GM12865 (cell line): ENCODE measurements at regions not wholly inside any gene's neighbourhood (a gene's known extent, or its start where the extent isn't known, plus 50 kb on each side); places are given as distances from the start of the nearest gene placed in this dataset.

Experiments
- DNase-seq: peaks from one replicate; pipeline ENCODE4 v3.0.0; 2010; ENCODE audit warnings: low read depth
- H3K4me3 ChIP-seq: 2 replicates; pipeline ENCODE4 v1.5.1; 2011; ENCODE audit warnings: mild to moderate bottlenecking, low read depth, low read length, control low read depth
- TF ChIP-seq, protein P1 (sequence below): IDR thresholded peaks from 2 replicates; pipeline ENCODE4 v1.5.1; 2011; ENCODE audit warnings: low read length, control low read depth, low read depth, inconsistent platforms; ENCODE audit not compliant: insufficient read depth; ENCODE audit errors: missing control alignments

DNA sequence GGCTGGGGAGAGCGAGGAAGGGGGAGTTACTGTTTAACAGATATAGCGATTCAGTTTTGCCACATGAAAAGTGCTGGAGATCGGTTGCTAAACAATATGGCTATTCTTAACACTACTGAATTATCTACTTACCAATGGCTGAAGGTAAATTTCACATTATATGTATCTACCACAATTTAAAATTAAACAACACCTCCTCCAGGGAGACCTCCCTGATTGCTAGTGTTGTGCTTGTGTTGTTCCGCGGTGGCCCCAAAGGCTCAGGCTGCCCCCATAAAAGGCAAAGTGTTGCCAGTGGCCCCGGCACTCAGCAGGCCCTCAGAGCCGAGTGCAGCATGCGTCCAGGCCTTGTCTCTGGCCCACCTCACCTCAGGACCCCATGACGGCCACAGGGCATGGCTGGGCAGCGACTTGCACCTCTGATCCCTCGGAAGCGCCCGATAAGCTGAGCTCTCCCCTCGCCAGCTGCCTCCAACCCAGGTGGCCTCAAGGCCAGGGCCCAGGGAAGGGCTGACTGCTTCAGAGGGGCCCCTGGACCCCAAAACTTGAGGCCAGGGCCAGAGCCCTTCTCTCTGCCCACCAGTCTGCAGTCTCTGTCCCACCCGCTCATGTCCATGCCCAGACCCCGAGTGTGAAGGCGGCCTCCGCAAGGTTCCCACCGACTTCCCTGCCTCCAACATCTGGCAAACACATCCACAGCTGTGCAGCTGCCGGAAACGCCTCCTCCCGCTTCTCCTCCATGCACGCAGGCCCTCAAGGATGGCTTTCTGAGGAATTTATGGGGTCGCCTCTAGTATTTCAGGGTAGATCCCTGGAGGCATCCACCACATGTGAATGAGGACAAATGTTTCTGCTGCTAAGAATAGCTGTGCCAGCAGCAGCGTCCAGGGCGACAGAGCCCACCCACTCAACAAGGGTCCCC is 60.0 kb downstream of the NCOR2 start:
- DNase-seq, result no peak
- TF ChIP-seq, protein P1, sequence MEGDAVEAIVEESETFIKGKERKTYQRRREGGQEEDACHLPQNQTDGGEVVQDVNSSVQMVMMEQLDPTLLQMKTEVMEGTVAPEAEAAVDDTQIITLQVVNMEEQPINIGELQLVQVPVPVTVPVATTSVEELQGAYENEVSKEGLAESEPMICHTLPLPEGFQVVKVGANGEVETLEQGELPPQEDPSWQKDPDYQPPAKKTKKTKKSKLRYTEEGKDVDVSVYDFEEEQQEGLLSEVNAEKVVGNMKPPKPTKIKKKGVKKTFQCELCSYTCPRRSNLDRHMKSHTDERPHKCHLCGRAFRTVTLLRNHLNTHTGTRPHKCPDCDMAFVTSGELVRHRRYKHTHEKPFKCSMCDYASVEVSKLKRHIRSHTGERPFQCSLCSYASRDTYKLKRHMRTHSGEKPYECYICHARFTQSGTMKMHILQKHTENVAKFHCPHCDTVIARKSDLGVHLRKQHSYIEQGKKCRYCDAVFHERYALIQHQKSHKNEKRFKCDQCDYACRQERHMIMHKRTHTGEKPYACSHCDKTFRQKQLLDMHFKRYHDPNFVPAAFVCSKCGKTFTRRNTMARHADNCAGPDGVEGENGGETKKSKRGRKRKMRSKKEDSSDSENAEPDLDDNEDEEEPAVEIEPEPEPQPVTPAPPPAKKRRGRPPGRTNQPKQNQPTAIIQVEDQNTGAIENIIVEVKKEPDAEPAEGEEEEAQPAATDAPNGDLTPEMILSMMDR, result no peak
- H3K4me3 ChIP-seq, result no peak overlapping the region

GRCh38 chr12:124506832-124507153 is 60.6 kb downstream of the NCOR2 start:
- DNase-seq, result no peak
- TF ChIP-seq, protein P1, result no peak
- H3K4me3 ChIP-seq, result no peak overlapping the region

DNA sequence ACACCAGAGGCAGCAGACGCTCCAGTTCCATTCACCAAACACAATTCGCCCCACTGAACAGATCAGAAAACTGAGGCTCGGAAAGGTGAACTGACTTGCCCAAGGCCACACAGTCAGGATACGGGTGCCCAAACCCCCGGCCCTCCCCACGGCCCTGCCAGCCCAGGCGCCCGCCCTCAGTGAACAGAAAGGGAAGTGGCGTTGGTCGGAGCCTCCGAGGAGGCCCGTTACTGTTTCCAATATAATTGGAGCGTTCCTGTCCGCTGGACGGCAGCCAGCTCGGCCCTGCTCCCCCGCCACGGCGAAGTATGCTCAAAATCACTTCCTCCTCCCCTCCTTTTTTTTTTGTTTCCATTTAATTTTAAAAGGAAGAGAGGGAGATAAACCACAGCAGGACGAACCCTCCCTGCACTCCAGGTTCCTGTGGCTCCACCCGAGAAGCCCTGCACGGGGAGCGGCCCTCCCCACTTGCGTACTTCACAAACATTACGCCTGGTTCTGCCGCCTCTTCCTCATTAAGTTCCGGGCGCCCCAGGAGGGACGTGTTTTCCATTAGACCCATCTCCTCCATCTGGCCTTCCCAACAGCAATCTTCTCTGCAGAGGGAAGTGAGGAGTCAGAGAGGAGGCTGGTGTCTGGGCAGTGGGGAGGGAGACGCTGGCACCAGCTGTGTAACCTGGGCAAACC is 61.1 kb downstream of the NCOR2 start:
- no peak overlapping the region for H3K4me3 ChIP-seq
- TF ChIP-seq, protein P1, result no peak
- no peak for DNase-seq

- TF ChIP-seq, protein P1, result no peak
- DNase-seq, result no peak
- no peak overlapping the region for H3K4me3 ChIP-seq
These were observed 62.2 kb downstream of the NCOR2 start for GRCh38 chr12:124505001-124505818.

- H3K4me3 ChIP-seq, result no peak overlapping the region
- TF ChIP-seq, protein P1, result no peak
- no peak for DNase-seq
These were observed 63.0 kb downstream of the NCOR2 start for GRCh38 chr12:124504273-124505000.

DNA sequence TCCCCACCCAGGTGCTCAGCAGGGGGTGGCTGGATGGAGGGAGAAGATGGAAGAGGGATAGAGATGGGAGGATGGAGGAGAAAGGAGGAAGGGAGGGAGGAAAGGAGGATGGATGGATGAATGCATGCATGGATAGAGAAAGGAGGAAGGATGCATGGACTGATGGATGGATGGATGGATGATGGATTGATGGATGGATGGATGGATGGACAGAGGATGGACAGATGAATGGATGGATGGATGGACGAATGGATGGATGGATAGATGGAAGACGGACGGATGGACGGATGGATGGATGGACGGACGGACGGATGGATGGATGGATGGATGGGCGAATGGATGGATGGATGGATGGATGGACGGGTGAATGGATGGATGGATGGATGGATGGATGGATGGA is 64.1 kb downstream of the NCOR2 start:
- H3K4me3 ChIP-seq, result no peak overlapping the region
- DNase-seq, result no peak
- TF ChIP-seq, protein P1, result no peak
